ENCODE measurements at regions not wholly inside any gene's neighbourhood (a gene's known extent, or its start where the extent isn't known, plus 50 kb on each side); places are given as distances from the start of the nearest gene placed in this dataset.

- no peak overlapping the region for H3K4me3 ChIP-seq (IDR thresholded peaks at IDR 0.05; ENCODE audit: insufficient read depth, low read depth, low read length)
- H3K36me3 ChIP-seq (ENCODE audit: insufficient read depth): no peaks in the 10 kb centered on the region
- H2AFZ ChIP-seq (ENCODE audit: low read depth): no peak overlapping the region
- TF ChIP-seq, protein P1, sequence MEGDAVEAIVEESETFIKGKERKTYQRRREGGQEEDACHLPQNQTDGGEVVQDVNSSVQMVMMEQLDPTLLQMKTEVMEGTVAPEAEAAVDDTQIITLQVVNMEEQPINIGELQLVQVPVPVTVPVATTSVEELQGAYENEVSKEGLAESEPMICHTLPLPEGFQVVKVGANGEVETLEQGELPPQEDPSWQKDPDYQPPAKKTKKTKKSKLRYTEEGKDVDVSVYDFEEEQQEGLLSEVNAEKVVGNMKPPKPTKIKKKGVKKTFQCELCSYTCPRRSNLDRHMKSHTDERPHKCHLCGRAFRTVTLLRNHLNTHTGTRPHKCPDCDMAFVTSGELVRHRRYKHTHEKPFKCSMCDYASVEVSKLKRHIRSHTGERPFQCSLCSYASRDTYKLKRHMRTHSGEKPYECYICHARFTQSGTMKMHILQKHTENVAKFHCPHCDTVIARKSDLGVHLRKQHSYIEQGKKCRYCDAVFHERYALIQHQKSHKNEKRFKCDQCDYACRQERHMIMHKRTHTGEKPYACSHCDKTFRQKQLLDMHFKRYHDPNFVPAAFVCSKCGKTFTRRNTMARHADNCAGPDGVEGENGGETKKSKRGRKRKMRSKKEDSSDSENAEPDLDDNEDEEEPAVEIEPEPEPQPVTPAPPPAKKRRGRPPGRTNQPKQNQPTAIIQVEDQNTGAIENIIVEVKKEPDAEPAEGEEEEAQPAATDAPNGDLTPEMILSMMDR (conservative IDR thresholded peaks at IDR 0.05; ENCODE audit: low read depth, low read length): no peak
- H3K27me3 ChIP-seq (ENCODE audit: insufficient read depth, low read depth): no peaks in the 10 kb centered on the region
- no peak overlapping the region for H3K9ac ChIP-seq
- H3K27ac ChIP-seq: no peak overlapping the region
- no peaks in the 10 kb centered on the region for H3K4me1 ChIP-seq (ENCODE audit: low read depth, poor library complexity, severe bottlenecking)
- H4K20me1 ChIP-seq (ENCODE audit: insufficient read depth): no peaks in the 10 kb centered on the region
- no peak overlapping the region for H3K4me2 ChIP-seq
- no peaks in the 10 kb centered on the region for H3K79me2 ChIP-seq (ENCODE audit: insufficient read depth, low read depth)
Measured at GRCh38 chr6:121523628-121524027, 88.2 kb downstream of the GJA1 start.

DNA sequence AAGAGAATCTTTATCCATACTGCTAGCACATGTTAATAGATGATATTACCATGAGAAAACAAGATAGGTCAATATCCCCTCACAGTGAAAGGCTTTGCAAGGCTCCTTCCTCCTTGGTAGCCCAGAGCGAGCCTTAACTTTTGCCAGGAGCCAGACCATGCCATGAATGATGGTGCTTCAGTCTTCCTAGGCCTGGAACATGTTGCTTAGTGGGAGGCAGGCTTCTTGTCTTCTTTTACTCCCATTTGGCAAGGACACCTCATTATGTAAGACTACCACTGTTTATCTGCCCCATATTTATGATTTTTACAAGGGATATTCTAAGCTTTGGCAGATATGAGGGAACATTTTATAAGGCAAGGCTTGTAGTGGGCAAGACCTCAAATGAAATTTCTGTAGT is 90.8 kb downstream of the GJA1 start:
- TF ChIP-seq, protein P1 (conservative IDR thresholded peaks at IDR 0.05; ENCODE audit: low read depth, low read length): no peak
- H3K79me2 ChIP-seq (ENCODE audit: insufficient read depth, low read depth): no peaks in the 10 kb centered on the region
- H3K4me1 ChIP-seq (ENCODE audit: low read depth, poor library complexity, severe bottlenecking): no peaks in the 10 kb centered on the region
- H3K36me3 ChIP-seq (ENCODE audit: insufficient read depth): no peaks in the 10 kb centered on the region
- H2AFZ ChIP-seq (ENCODE audit: low read depth): no peak overlapping the region
- no peak overlapping the region for H3K27ac ChIP-seq
- H3K27me3 ChIP-seq (ENCODE audit: insufficient read depth, low read depth): no peaks in the 10 kb centered on the region
- no peak overlapping the region for H3K9ac ChIP-seq
- no peak overlapping the region for H3K4me3 ChIP-seq (IDR thresholded peaks at IDR 0.05; ENCODE audit: insufficient read depth, low read depth, low read length)
- no peaks in the 10 kb centered on the region for H4K20me1 ChIP-seq (ENCODE audit: insufficient read depth)
- H3K4me2 ChIP-seq: no peak overlapping the region

- Histone ChIP-seq H3K36me3 (ENCODE audit: insufficient read depth) (no peaks in the 10 kb centered on the region), H3K27me3 (ENCODE audit: insufficient read depth, low read depth) (no peaks in the 10 kb centered on the region), H3K4me1 (ENCODE audit: low read depth, poor library complexity, severe bottlenecking) (no peaks in the 10 kb centered on the region), H3K4me2 (no peak overlapping the region), H3K79me2 (ENCODE audit: insufficient read depth, low read depth) (no peaks in the 10 kb centered on the region), H3K27ac (no peak overlapping the region), H4K20me1 (ENCODE audit: insufficient read depth) (no peaks in the 10 kb centered on the region), H3K9ac (no peak overlapping the region), H2AFZ (ENCODE audit: low read depth) (no peak overlapping the region), H3K4me3 (IDR thresholded peaks at IDR 0.05; ENCODE audit: insufficient read depth, low read depth, low read length) (no peak overlapping the region)
- TF ChIP-seq, protein P1 (conservative IDR thresholded peaks at IDR 0.05; ENCODE audit: low read depth, low read length): no peak
Measured at GRCh38 chr6:121531658-121532169, 96.3 kb downstream of the GJA1 start.

DNA sequence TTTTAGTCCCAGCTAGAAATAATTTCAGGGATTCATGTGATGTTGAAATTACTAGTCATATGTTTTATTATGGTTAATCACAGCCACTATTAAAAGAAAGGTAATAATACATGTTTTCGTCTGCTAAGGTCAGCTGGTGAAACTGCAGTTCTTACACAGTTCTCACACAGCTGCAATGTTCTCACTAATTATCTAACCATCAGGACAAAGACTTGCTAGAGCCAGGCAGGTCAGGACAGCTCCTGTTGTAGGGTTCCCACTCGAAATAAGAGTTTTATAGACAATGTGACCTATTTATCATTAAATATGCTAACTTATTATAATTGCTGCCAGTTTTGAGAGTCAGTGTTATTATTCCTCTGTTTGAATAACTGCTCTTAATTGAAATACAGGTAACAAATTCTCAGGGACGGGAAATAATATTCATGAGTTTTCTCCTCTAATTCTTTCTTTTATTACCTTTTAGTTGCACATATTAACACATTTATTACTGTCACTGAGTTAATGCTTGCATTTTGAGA is 97.9 kb downstream of the GJA1 start:
- no peaks in the 10 kb centered on the region for H3K79me2 ChIP-seq (ENCODE audit: insufficient read depth, low read depth)
- H3K9ac ChIP-seq: no peak overlapping the region
- no peaks in the 10 kb centered on the region for H3K4me1 ChIP-seq (ENCODE audit: low read depth, poor library complexity, severe bottlenecking)
- TF ChIP-seq, protein P1 (conservative IDR thresholded peaks at IDR 0.05; ENCODE audit: low read depth, low read length): no peak
- no peaks in the 10 kb centered on the region for H3K27me3 ChIP-seq (ENCODE audit: insufficient read depth, low read depth)
- H3K4me3 ChIP-seq (IDR thresholded peaks at IDR 0.05; ENCODE audit: insufficient read depth, low read depth, low read length): no peak overlapping the region
- H3K27ac ChIP-seq: no peak overlapping the region
- no peaks in the 10 kb centered on the region for H3K36me3 ChIP-seq (ENCODE audit: insufficient read depth)
- no peaks in the 10 kb centered on the region for H4K20me1 ChIP-seq (ENCODE audit: insufficient read depth)
- no peak overlapping the region for H3K4me2 ChIP-seq
- H2AFZ ChIP-seq (ENCODE audit: low read depth): no peak overlapping the region
